SW480 (cell line): ENCODE measurements at regions not wholly inside any gene's neighbourhood (a gene's known extent, or its start where the extent isn't known, plus 50 kb on each side); places are given as distances from the start of the nearest gene placed in this dataset.

Experiments used
- DNase-seq: peaks from one replicate; pipeline ENCODE4 v3.0.0-alpha.2; 2016; ENCODE audit warnings: low spot score

DNA sequence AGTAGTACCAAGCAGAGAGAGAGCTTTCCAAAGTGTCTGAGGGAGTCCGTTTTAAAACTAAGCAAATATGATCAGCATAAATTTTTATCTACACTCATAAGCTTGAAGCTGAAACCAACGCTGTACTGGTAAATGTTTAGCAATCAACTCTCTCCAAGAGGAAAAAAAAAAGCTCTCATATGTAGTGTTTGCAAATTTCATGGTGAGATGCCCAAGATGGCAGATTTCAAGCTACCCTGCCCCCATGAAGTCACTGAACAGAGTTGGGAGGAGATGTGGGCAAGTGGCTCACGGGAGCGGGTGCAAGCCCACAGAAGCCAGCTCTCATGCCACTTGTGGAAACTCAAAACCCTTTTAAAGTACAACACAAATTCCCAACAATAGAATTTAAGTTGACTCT lies 475.8 kb downstream of the BCAT1 start:
- DNase-seq: no peak

- no peak for DNase-seq
Observed at GRCh38 chr12:24470050-24470449, 478.9 kb downstream of the BCAT1 start.

DNA sequence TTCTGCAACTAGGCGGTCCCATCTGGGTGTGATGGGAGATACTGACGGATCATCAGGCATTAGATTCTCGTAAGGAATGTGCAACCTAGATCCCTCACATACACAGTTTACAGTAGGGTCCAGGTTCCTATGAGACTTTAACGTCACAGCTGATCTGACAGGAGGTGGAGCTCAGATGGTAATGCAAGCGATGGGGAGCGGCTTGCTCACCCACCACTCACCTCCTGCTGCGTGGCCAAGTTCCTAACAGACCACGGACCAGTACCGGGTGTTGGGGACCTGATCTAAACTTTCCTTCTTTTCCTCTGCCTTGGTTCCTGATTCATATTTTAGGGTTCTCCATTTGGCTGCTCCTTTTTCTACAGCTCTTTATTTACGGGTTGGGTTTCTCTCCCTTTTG lies 479.8 kb downstream of the BCAT1 start:
- no peak for DNase-seq

- DNase-seq: no peak
Observed at GRCh38 chr12:24467226-24467625, 481.7 kb downstream of the BCAT1 start.

DNA sequence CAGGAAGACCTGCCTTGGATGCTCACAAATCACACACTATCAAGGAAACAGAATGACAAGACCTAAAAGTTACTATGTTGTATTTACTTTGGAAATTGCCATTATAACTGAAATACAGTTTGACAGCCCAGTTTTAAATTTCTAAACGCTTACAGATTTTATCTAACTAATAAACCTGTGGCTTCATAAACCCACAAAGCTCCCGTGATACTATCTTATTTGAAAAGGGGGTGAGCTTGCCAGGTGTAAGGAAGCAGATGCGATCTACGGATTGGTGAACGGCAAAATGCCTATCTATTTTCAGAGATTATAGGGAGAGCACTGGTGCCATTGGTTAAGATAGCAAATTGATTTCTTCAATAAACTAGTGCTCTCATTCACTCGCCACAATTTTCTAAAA lies 485.5 kb downstream of the BCAT1 start:
- DNase-seq: no peak

- DNase-seq: no peak
Observed at GRCh38 chr12:24462946-24463345, 486.0 kb downstream of the BCAT1 start.

DNA sequence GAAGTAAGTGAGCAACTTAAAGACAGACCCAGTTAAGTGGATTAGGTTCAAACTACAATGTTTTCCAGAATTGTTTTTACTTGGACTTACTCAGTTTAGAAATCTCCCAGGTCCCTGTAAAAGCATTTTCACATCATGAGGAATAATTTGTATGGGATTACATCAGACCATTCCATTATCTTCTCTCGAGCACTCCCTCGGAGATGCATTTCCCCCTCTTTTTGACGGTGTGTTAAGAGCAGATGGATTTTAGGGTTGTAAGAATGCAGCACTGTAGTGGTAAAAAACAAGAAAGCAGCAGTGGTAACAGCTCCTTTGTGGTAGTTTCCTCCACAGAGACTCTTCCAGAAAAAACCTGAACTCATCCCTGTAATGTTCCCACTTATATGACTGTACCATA lies 488.4 kb downstream of the BCAT1 start:
- DNase-seq: no peak

DNA sequence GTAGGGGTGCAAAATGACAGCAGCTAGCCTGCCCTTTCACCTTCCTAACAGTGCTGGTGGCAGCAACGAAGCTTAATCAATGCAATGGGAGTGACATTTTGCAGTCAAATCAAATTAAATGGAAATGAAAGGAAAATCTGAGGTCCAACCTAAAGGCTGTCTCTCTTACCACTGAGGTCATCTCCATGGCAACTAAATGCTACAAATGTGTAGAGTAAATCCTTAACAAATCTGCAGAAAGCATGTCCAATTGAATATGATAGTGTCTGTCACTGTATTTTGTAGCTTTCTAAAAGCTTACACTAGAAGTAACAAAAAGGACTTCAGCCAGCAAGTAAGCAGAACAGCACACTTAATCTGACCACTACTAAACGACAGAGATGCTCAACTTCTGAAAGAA lies 488.8 kb downstream of the BCAT1 start:
- no peak for DNase-seq

DNA sequence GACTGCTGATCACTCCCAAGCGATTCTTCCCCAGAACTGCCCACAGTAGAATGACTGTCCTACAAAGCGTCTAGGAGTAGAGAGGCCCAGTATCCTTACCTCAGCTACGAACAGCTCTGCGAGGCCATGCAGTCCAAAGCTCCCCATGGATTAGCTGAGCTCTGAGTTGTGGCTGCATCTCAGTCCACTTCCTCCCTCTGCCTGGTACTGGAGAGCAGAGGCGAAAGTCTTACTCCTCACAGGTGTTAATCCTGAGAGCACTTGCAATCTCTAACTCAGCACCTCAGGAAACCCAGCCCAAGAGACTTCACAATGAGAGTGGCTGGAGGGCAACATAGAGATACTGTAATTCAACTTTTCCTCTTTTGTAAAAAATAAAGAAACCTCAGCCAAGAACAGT lies 493.1 kb downstream of the BCAT1 start:
- no peak for DNase-seq

- DNase-seq: no peak
Observed at GRCh38 chr12:24447678-24448077, 498.2 kb upstream of the SOX5 start.

DNA sequence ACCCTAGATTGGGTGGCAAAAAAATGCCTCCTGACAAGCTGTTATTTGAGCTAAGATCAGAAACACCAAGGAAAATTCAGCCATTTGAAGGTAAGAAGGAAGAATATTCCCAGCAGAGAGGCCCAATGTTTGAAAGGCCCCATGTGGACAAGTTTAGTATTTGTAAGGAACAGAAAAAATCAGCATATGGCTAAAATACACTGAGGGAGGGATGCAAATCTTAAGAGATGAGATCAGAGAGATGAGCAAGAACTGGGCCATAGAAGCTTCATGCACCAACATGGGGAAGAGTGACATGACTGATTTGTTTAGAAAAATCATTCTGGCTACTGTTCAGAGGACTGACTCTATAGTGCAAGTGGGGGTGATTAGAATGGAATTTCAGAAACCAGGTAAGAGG lies 496.8 kb upstream of the SOX5 start:
- no peak for DNase-seq

DNA sequence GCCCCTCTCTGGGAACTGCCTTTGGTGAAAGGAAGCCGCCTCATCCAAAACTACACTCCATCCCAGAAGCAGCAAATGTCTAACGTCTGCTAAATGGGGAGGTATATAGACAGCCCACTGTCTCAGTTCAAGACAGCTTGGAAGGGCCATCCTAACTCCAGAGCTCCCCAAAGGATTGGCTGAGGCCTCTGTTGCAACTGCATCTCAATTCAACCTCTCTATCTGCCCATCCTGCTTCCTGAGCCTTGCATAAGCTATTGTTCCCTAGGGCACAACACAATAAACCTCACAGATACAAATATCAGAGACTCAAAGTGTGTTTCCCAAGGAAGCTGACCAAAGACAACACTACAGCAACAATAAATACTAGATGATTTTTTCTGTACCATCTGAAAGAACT lies 495.2 kb upstream of the SOX5 start:
- no peak for DNase-seq

DNA sequence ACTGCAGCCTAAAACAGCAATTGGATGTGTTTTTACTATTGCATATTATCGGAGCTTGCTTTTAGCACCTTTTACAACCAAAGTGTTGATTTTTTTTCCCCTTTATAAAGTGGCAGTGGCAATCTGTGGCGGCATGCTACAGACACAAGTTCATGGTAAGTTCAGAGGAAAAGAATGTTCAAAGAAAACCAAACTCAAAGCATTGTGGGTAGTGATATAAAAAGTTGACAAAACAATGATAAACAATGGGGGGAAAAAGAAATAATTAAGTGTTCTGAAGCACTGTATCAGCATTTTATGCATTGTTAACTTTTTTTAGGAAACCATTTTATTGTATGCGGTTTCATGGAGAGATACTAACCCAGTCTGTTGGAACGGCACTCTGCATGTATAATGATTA lies 492.0 kb upstream of the SOX5 start:
- no peak for DNase-seq

- no peak for DNase-seq
Observed at GRCh38 chr12:24436667-24437066, 487.2 kb upstream of the SOX5 start.

GRCh38 chr12:24431872-24432271 lies 482.4 kb upstream of the SOX5 start:
- DNase-seq: no peak

DNA sequence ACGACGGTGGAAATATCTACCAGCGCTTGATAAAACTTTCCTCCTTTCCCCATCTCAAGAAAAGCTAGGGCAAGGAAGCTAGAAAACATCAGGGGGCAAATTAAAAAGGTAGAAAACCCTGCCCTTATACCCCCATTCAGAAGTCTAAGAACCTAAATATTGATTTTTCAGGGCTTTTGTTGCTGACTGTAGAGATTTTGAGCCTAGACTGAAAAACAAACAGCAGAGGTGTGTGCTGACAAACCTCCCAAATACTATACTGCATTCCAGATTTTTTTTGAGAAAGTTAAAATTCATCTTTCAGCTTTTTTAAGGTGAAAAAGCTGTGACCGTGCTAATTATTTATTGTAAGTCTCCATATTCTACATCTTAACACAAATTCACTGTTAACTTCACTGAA lies 478.3 kb upstream of the SOX5 start:
- DNase-seq: no peak

DNA sequence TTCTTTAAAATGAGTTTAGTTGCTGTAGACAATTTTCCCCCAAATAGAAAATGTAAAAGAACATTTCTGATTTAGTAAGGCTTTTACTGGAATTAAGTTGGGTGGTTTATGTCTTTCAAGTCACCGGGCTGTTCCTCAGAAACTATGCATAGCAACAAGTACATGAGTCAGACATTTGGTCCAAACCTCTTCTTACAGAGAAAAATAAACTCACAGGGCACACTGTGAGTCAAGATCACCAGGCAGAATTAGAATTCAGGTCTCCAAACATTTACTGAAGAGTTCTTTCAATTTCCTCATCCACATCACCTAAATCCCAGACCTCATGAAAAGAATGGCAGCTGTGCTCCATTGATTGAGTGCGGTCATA lies 476.1 kb upstream of the SOX5 start:
- peak; percentile 44 for DNase-seq

DNA sequence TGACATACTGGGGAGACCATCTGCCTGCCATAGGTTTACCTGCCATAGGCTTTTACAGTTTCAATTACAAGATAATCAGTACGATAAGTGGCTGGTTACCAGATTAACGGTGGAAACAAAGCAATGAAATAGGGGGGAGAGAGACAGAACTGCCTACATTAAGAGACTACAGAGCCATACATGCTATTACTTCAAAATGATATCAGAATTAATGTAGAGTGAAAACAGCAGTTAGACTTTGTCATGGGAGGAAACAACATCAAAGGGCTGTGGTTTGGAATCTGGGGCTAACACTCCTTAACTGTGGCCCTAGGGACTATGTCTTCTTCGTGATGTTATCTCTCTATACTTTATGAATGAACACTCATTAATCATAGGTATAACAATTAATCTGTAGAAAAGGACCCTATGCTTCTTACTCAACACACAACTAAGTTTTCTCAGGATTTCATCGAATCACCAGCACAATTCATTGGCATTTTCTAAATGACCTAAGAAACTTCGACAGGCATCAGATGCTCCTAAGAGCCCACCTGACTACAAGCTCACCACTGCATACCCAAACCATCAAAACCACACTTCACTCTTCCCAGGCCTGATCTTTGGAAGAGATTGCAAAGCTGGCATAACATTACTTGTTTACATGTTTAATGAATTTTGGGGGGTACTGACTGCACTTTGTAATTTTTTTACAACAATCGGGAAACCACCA lies 475.6 kb upstream of the SOX5 start:
- DNase-seq: peak; percentile 94

DNA sequence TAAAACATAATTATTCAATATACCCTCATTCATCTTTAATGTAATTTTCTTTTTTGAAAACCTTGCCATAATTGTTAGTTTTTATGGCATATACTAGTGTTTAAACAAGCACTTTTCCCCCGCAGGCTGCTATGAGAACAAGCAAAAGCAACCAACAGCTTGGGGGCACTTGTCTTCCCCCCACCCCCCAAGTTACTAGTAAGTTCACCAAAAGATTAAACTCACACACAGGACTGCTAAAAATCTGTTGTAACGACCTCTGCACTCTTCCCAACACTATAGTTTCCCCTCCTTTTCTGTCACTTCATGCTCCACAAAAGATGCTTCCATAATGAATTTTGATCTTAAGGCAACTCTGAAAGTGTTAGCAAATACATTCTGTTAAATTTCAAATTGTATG lies 474.9 kb upstream of the SOX5 start:
- no peak for DNase-seq

DNA sequence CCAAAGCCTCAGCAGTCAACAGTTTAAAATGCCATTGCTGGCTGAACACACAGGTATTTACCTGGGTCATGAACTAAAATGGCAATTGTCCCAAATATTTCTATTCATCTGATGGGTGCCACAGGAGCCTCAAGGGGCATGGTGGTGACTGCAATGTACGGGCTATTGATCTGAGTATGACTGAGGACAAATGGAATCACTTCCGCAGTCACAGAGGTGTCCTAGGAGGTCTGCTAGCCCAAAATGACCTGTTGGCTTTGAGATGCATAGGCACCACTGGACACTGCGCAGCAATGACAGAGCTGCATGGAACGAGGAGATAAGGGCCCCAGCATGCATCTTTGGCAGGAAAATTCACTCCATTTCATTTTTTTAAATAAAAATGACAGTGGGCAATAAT lies 474.1 kb upstream of the SOX5 start:
- DNase-seq: no peak

- DNase-seq: no peak
Observed at GRCh38 chr12:24421759-24422158, 472.3 kb upstream of the SOX5 start.

DNA sequence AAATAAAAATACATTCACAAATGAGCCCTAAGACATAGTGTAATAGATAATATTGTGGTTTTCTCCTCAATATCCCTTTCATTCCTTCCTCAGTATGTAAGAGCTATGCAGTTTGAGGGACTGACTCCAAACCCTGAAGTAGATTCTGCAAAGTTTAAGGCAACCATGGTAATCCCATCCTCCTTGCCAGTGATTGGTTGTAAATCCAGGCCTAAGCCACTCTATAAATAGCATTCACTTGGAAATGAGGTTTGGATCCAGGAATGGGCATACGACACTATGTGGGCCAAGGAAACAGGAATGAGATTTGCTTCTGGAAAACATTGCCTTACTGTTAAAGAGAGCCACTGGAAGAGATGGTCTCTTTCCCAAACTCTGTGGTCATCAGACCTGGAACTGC lies 468.7 kb upstream of the SOX5 start:
- no peak for DNase-seq

DNA sequence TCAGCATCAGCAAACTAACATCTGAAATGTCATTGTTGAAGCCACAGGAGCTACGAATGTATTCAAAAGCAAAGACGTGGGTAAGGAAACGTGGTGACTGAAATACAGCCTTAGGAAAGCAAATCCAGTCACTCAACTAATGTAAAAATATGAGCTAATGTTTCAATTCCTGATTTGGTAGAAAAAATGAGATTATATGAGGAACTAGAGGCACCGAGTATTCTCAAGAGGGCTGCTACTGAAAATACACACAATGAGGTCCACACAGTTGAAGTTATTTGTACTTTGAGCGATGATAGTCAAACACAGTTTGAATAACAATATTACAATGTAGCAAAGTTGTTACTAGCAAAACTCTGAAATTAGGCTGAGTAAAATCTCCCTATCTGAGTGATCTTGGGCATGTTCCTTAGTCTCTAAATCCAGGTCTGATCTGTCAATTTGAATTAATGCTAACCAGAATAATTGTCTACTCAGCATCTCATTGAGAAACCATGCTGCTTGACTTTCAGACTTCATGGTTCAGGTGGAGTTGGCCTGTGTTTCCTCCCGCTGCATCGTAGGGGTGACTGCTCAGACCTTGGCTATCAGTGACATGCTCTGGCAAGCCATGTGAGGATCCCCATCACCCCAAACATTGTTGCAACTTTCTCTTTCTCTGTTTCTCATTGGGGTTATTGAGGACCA lies 467.1 kb upstream of the SOX5 start:
- no peak for DNase-seq

GRCh38 chr12:24415934-24416333 lies 466.5 kb upstream of the SOX5 start:
- DNase-seq: no peak
